ENCODE measurements at regions not wholly inside any gene's neighbourhood (a gene's known extent, or its start where the extent isn't known, plus 50 kb on each side); places are given as distances from the start of the nearest gene placed in this dataset.

- TF ChIP-seq, protein P1, sequence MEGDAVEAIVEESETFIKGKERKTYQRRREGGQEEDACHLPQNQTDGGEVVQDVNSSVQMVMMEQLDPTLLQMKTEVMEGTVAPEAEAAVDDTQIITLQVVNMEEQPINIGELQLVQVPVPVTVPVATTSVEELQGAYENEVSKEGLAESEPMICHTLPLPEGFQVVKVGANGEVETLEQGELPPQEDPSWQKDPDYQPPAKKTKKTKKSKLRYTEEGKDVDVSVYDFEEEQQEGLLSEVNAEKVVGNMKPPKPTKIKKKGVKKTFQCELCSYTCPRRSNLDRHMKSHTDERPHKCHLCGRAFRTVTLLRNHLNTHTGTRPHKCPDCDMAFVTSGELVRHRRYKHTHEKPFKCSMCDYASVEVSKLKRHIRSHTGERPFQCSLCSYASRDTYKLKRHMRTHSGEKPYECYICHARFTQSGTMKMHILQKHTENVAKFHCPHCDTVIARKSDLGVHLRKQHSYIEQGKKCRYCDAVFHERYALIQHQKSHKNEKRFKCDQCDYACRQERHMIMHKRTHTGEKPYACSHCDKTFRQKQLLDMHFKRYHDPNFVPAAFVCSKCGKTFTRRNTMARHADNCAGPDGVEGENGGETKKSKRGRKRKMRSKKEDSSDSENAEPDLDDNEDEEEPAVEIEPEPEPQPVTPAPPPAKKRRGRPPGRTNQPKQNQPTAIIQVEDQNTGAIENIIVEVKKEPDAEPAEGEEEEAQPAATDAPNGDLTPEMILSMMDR (conservative IDR thresholded peaks at IDR 0.05 in 1 of 2, IDR thresholded peaks at IDR 0.05 in 1 of 2; ENCODE audit: low read depth in 1 of 2, low read length in 2 of 2) = no peak
- no peak for TF ChIP-seq EZH2 (IDR thresholded peaks at IDR 0.05; ENCODE audit: low read length, missing control alignments)
These were observed 313.3 kb downstream of the UACA start for GRCh38 chr15:70450142-70450443.
